ENCODE measurements at regions not wholly inside any gene's neighbourhood (a gene's known extent, or its start where the extent isn't known, plus 50 kb on each side); places are given as distances from the start of the nearest gene placed in this dataset.

DNA sequence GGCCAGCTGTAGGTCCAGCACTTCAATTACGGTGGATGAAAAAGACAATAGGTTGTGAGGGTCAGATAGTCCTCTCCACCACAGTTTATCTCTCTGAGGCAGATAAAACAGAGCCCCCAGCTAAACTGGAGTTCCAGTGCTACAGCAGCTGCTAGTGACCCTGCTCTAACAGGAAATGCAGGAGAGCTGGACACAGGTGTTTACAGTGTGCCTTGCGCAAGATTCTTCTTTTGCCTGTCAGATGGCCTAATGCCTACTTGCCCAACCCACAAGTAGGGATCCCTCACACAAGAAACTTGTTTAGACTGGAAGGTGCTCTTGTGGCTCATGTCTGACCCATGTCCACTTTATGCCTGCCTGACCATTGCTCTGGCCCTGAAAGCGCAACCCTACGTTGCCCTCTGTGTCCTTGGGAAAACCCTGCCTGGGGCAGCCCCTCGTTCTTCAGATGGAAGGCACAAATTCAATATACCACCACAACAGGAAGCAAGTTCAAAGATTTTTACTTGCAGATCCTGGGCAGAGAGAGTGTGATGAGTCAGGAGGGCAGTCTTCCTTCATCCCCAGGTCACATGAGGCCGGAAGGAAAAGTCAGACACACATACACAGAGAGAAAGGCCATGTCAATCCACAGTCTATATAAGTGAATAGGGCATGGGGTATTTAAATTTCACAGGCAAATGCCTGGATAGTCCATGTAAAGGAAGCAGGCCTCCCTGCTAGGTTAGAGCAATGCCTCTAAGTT is 105.1 kb upstream of the ADGRL3 start:
- no peak overlapping the region for H3K4ac ChIP-seq (ENCODE audit: low read depth, low read length)
- WGBS (ENCODE audit: extremely low coverage, insufficient read length, low lambda C conversion rate): no CpG with 5 or more reads among the region's 6 CpGs
- no peak overlapping the region for H3K4me2 ChIP-seq (ENCODE audit: insufficient read depth, insufficient read length, low read length)
- no peak overlapping the region for H2BK20ac ChIP-seq (ENCODE audit: low read depth, low read length, poor library complexity, severe bottlenecking)
- no peak overlapping the region for H4K91ac ChIP-seq (ENCODE audit: insufficient read length, low read depth, low read length)
- no peak overlapping the region for H2BK12ac ChIP-seq (ENCODE audit: insufficient read length, low read depth, low read length)
- no peaks in the 10 kb centered on the region for H3K23me2 ChIP-seq (ENCODE audit: insufficient read length, low read depth, low read length, poor library complexity, severe bottlenecking)
- no peak overlapping the region for H4K5ac ChIP-seq (ENCODE audit: insufficient read length, low read depth, low read length)
- H2BK15ac ChIP-seq (ENCODE audit: low read depth, low read length): no peak overlapping the region
- H3K9ac ChIP-seq (ENCODE audit: extremely low read depth, insufficient read length, low read length): no peak overlapping the region
- no peaks in the 10 kb centered on the region for H3K9me3 ChIP-seq (ENCODE audit: control insufficient read depth, low read depth, low read length)
- H2AK5ac ChIP-seq (ENCODE audit: insufficient read length, low read length): no peak overlapping the region
- H3K27me3 Mint-ChIP-seq (ENCODE audit: low read depth): no peaks in the 10 kb centered on the region
- no peaks in the 10 kb centered on the region for H3K36me3 Mint-ChIP-seq (ENCODE audit: insufficient read depth in 1 of 3, low read depth in 3 of 3)
- H3K27ac Mint-ChIP-seq: no peak overlapping the region
- no peak overlapping the region for H2BK5ac ChIP-seq (ENCODE audit: insufficient read length, low read length)
- no peak overlapping the region for H3T11ph ChIP-seq (ENCODE audit: low read length)
- no peak overlapping the region for H2BK120ac ChIP-seq (ENCODE audit: low read depth, low read length, poor library complexity, severe bottlenecking)
- no peak overlapping the region for H3K4me3 Mint-ChIP-seq
- no peaks in the 10 kb centered on the region for H3K79me1 ChIP-seq (ENCODE audit: insufficient read depth, low read depth, low read length, poor library complexity, severe bottlenecking)
- H4K20me1 ChIP-seq (ENCODE audit: control insufficient read depth, insufficient read depth, insufficient read length): no peaks in the 10 kb centered on the region
- H3K27me3 ChIP-seq (ENCODE audit: insufficient read depth, low read length): no peaks in the 10 kb centered on the region
- no peaks in the 10 kb centered on the region for H3K4me1 ChIP-seq (ENCODE audit: insufficient read depth, low read length)
- no peak overlapping the region for H3K56ac ChIP-seq (ENCODE audit: insufficient read length, low read depth, low read length)
- H3K4me1 Mint-ChIP-seq: no peaks in the 10 kb centered on the region
- no peaks in the 10 kb centered on the region for H3K9me3 Mint-ChIP-seq
- H2AFZ ChIP-seq (ENCODE audit: low read length): no peak overlapping the region
- H3K23ac ChIP-seq (ENCODE audit: insufficient read length, low read depth, low read length): no peak overlapping the region
- H3K14ac ChIP-seq (ENCODE audit: insufficient read depth, low read length): no peak overlapping the region
- no peak overlapping the region for H3K18ac ChIP-seq (ENCODE audit: insufficient read length, low read depth, low read length)
- TF ChIP-seq, protein P1, sequence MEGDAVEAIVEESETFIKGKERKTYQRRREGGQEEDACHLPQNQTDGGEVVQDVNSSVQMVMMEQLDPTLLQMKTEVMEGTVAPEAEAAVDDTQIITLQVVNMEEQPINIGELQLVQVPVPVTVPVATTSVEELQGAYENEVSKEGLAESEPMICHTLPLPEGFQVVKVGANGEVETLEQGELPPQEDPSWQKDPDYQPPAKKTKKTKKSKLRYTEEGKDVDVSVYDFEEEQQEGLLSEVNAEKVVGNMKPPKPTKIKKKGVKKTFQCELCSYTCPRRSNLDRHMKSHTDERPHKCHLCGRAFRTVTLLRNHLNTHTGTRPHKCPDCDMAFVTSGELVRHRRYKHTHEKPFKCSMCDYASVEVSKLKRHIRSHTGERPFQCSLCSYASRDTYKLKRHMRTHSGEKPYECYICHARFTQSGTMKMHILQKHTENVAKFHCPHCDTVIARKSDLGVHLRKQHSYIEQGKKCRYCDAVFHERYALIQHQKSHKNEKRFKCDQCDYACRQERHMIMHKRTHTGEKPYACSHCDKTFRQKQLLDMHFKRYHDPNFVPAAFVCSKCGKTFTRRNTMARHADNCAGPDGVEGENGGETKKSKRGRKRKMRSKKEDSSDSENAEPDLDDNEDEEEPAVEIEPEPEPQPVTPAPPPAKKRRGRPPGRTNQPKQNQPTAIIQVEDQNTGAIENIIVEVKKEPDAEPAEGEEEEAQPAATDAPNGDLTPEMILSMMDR (conservative IDR thresholded peaks at IDR 0.05): no peak
- H4K8ac ChIP-seq (replicated peaks; ENCODE audit: insufficient read length, low read depth, low read length): no peak overlapping the region
- DNase-seq: no peak
- no peak overlapping the region for H3K27ac ChIP-seq (ENCODE audit: insufficient read length, low read depth, low read length)
- no peaks in the 10 kb centered on the region for H3K79me2 ChIP-seq (ENCODE audit: insufficient read depth, low read length)

Measured in H9 (cell line).